Neuronal stem cell (in vitro differentiated cells): ENCODE measurements at regions not wholly inside any gene's neighbourhood (a gene's known extent, or its start where the extent isn't known, plus 50 kb on each side); places are given as distances from the start of the nearest gene placed in this dataset.
A peak's percentile ranks its signal among the peaks of the same experiment; 100 is the strongest.

ENCODE experiments used
- DNase-seq: peaks from one replicate; pipeline ENCODE4 v3.0.0-alpha.2; 2013; ENCODE audit warnings: low spot score
- H2AFZ ChIP-seq: one replicate; pipeline ENCODE4 v1.6.1; 2013; ENCODE audit warnings: mild to moderate bottlenecking, low read length, inconsistent platforms
- H2AK5ac ChIP-seq: 2 replicates; pipeline ENCODE4 v1.6.1; 2013; ENCODE audit warnings: low read depth, mild to moderate bottlenecking, inconsistent platforms, low read length, moderate library complexity, mixed read lengths
- H2BK120ac ChIP-seq: 2 replicates; pipeline ENCODE4 v1.6.1; 2013; ENCODE audit warnings: low read depth, mild to moderate bottlenecking, inconsistent platforms, low read length, moderate library complexity, mixed read lengths
- H2BK12ac ChIP-seq: one replicate; pipeline ENCODE4 v1.6.1; 2013; ENCODE audit warnings: low read length, inconsistent platforms
- H2BK15ac ChIP-seq: 2 replicates; pipeline ENCODE4 v1.6.1; 2013; ENCODE audit warnings: mild to moderate bottlenecking, low read length, inconsistent platforms, mixed read lengths
- H2BK5ac ChIP-seq: one replicate; pipeline ENCODE4 v1.6.1; 2013; ENCODE audit warnings: inconsistent platforms, mild to moderate bottlenecking, low read length, moderate library complexity
- H3K14ac ChIP-seq: one replicate; pipeline ENCODE4 v1.6.1; 2013; ENCODE audit warnings: low read length, inconsistent platforms
- H3K18ac ChIP-seq: 2 replicates; pipeline ENCODE4 v1.6.1; 2013; ENCODE audit warnings: low read length, inconsistent platforms
- H3K23ac ChIP-seq: 2 replicates; pipeline ENCODE4 v1.6.1; 2013; ENCODE audit warnings: low read depth, mild to moderate bottlenecking, mixed read lengths, low read length, inconsistent platforms; ENCODE audit not compliant: poor library complexity
- H3K27ac ChIP-seq: replicated peaks from 3 replicates; pipeline ENCODE4 v1.5.1; 2013; ENCODE audit warnings: low read length, inconsistent platforms
- H3K27me3 ChIP-seq, 3 experiments: 2 replicates each; pipeline ENCODE4 v1.6.1; 2013; ENCODE audit warnings: low read length in 3 of 3, mild to moderate bottlenecking in 2 of 3, inconsistent platforms in 1 of 3, low read depth in 1 of 3, mixed read lengths in 1 of 3, moderate library complexity in 1 of 3; ENCODE audit not compliant: control insufficient read depth in 3 of 3, insufficient read depth in 3 of 3
- H3K36me3 ChIP-seq, 2 donors: replicated peaks in 1 of 2; 2 replicates each; pipeline ENCODE4 v1.6.1; 2013; ENCODE audit warnings: low read length in 2 of 2; ENCODE audit not compliant: control insufficient read depth in 2 of 2, insufficient read depth in 2 of 2
- H3K4ac ChIP-seq: 2 replicates; pipeline ENCODE4 v1.6.1; 2013; ENCODE audit warnings: inconsistent platforms, mild to moderate bottlenecking, low read length, moderate library complexity
- H3K4me1 ChIP-seq, 2 donors: 1 replicate in 1 of 2; 2 replicates in 1 of 2; pipeline ENCODE4 v1.6.1; 2013; ENCODE audit warnings: low read length in 2 of 2, low read depth in 1 of 2; ENCODE audit not compliant: control insufficient read depth in 2 of 2, insufficient read depth in 1 of 2
- H3K4me2 ChIP-seq: one replicate; pipeline ENCODE4 v1.6.1; 2013; ENCODE audit warnings: mild to moderate bottlenecking, low read length, inconsistent platforms; ENCODE audit not compliant: insufficient read depth, poor library complexity, severe bottlenecking
- H3K4me3 ChIP-seq, 2 donors: 2 replicates each; pipeline ENCODE4 v1.5.1; 2013; ENCODE audit warnings: low read length in 2 of 2, mild to moderate bottlenecking in 2 of 2, inconsistent platforms in 1 of 2, moderate library complexity in 1 of 2
- H3K79me1 ChIP-seq: one replicate; pipeline ENCODE4 v1.6.1; 2013; ENCODE audit warnings: low read depth, mild to moderate bottlenecking, inconsistent platforms, low read length, moderate library complexity
- H3K9ac ChIP-seq: one replicate; pipeline ENCODE4 v1.6.1; 2013; ENCODE audit warnings: mild to moderate bottlenecking, low read depth, low read length, inconsistent platforms; ENCODE audit not compliant: poor library complexity
- H3K9me3 ChIP-seq, 2 donors: replicated peaks in 1 of 2; 2 replicates each; pipeline versions ENCODE3 to v1.6.1; 2013; ENCODE audit warnings: low read length in 2 of 2, mild to moderate bottlenecking in 2 of 2, inconsistent platforms in 1 of 2, low read depth in 1 of 2, mixed read lengths in 1 of 2, moderate library complexity in 1 of 2; ENCODE audit not compliant: control insufficient read depth in 2 of 2, insufficient read depth in 1 of 2
- H4K8ac ChIP-seq: one replicate; pipeline ENCODE4 v1.6.1; 2013; ENCODE audit warnings: low read depth, mild to moderate bottlenecking, inconsistent platforms, low read length, moderate library complexity
- H4K91ac ChIP-seq: one replicate; pipeline ENCODE4 v1.6.1; 2013; ENCODE audit warnings: low read length, low read depth, mild to moderate bottlenecking, inconsistent platforms; ENCODE audit not compliant: poor library complexity
- WGBS, 2 donors: extraction: QIAGEN DNeasy Blood & Tissue Kit; methylation state at CpG; one replicate each; pipeline ENCODE4 v1.1.7; 2013; ENCODE audit warnings: missing lambda C conversion rate in 2 of 2, mixed read lengths in 1 of 2; ENCODE audit not compliant: insufficient read length in 2 of 2, insufficient replicate concordance in 1 of 2; ENCODE audit errors: extremely low coverage in 2 of 2; 5-methylcytosine and 5-hydroxymethylcytosine counted together

DNA sequence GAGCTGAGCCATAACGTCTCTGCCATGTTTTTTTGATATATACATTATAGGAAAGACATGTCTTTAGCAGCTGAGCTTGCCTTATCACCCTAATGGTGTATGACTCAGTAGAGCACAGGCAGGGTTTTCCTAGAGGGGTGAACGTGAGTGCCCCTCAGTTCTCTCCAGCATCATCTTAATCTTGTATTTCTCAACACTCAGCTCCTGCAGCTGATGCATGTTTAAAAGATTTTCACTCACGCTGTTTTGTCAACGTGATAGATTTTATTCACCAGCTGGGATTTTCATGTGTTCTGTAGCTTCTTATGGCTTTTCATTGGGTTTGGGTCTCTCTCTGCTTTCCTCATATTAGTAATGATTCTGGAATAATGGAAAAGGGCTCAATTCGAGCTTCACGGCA is 186.0 kb upstream of the PMFBP1 start:
- H2AK5ac ChIP-seq = no peak overlapping the region
- no peak overlapping the region for H2BK15ac ChIP-seq
- H3K79me1 ChIP-seq = no peaks in the 10 kb centered on the region
- H3K4ac ChIP-seq = no peak overlapping the region
- H3K36me3 ChIP-seq = peaks cover 0 to 2% of the 10 kb centered on the region in 2 donors
- no peak overlapping the region for H2BK5ac ChIP-seq
- DNase-seq = no peak
- H2BK12ac ChIP-seq = no peak overlapping the region
- no peaks in the 10 kb centered on the region for H3K27me3 ChIP-seq
- H4K8ac ChIP-seq = no peak overlapping the region
- H2AFZ ChIP-seq = no peak overlapping the region
- H3K4me2 ChIP-seq = no peak overlapping the region
- H3K4me3 ChIP-seq = no peak overlapping the region
- no peak overlapping the region for H3K23ac ChIP-seq
- no peak overlapping the region for H2BK120ac ChIP-seq
- H3K18ac ChIP-seq = no peak overlapping the region
- peaks cover 0 to 4% of the 10 kb centered on the region in 2 donors for H3K4me1 ChIP-seq
- no peak overlapping the region for H3K14ac ChIP-seq
- no peak overlapping the region for H3K27ac ChIP-seq
- WGBS, 2 donors = no CpG with 5 or more reads among the region's 6 CpGs
- no peaks in the 10 kb centered on the region for H3K9me3 ChIP-seq
- no peak overlapping the region for H4K91ac ChIP-seq
- no peak overlapping the region for H3K9ac ChIP-seq

DNA sequence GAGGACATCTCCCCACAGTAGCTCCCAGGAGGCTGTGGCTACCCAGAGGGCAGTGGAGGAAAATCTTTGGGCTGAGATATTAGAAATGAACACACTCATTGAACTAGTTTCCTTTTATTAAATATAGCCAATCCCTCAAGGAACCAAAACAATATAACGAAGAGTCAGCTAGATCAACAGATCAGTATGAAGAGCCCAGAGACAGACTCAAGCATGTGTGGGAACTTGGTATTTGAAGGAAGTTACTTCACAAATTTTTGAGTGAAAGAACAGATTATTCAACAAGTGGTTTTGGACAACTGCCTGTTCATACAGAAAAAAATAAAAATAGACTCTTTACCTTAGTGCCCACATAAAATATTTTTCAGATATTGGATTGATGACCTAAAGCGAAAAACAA is 183.6 kb upstream of the PMFBP1 start:
- Histone ChIP-seq H2BK12ac (no peak overlapping the region), H3K27me3 (no peaks in the 10 kb centered on the region), H3K4ac (no peak overlapping the region), H2BK120ac (no peak overlapping the region), H3K4me3 (peak overlapping the region in 1 of 2 donors; percentile 47), H3K9me3 (no peaks in the 10 kb centered on the region), H3K36me3 (no peaks in the 10 kb centered on the region), H2AK5ac (no peak overlapping the region), H3K27ac (no peak overlapping the region), H3K14ac (no peak overlapping the region), H3K23ac (no peak overlapping the region), H3K4me1 (no peaks in the 10 kb centered on the region), H4K91ac (no peak overlapping the region), H3K18ac (no peak overlapping the region), H3K9ac (no peak overlapping the region), H4K8ac (no peak overlapping the region), H2AFZ (no peak overlapping the region), H3K4me2 (no peak overlapping the region), H3K79me1 (no peaks in the 10 kb centered on the region), H2BK15ac (no peak overlapping the region), H2BK5ac (no peak overlapping the region)
- no peak for DNase-seq
- no CpG with 5 or more reads among the region's 2 CpGs for WGBS, 2 donors

DNA sequence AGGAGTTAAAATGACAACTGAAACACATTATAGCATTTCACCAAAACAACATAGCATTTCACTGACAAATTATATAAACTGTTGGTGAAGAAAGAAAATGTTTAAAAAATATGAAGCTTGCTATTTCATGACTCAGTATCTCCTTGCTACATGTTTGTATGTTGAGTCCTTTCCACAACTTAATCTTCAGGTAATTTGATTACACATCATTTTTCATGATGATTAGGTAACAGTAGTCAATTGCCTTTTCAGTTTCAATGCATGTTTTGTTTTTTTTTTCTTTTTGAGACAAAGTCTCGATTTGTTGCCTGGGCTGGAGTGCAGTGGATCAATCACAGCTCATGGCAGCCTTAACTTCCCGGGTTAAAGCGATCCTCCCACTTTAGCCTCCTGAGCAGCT is 177.8 kb upstream of the PMFBP1 start:
- H3K4me3 ChIP-seq = no peak overlapping the region
- WGBS, 2 donors = no CpG with 5 or more reads among the region's 3 CpGs
- H2AFZ ChIP-seq = no peak overlapping the region
- no peak overlapping the region for H4K91ac ChIP-seq
- peaks cover 0 to 7% of the 10 kb centered on the region in 2 donors for H3K36me3 ChIP-seq
- no peak overlapping the region for H4K8ac ChIP-seq
- no peaks in the 10 kb centered on the region for H3K4me1 ChIP-seq
- no peak for DNase-seq
- H2AK5ac ChIP-seq = no peak overlapping the region
- no peaks in the 10 kb centered on the region for H3K27me3 ChIP-seq
- no peak overlapping the region for H3K4me2 ChIP-seq
- H3K23ac ChIP-seq = no peak overlapping the region
- H3K18ac ChIP-seq = no peak overlapping the region
- H3K4ac ChIP-seq = no peak overlapping the region
- H3K79me1 ChIP-seq = no peaks in the 10 kb centered on the region
- no peak overlapping the region for H3K9ac ChIP-seq
- peaks cover 0 to 5% of the 10 kb centered on the region in 2 donors for H3K9me3 ChIP-seq
- no peak overlapping the region for H3K14ac ChIP-seq
- no peak overlapping the region for H2BK15ac ChIP-seq
- H2BK5ac ChIP-seq = no peak overlapping the region
- no peak overlapping the region for H2BK12ac ChIP-seq
- H2BK120ac ChIP-seq = no peak overlapping the region
- H3K27ac ChIP-seq = no peak overlapping the region

DNA sequence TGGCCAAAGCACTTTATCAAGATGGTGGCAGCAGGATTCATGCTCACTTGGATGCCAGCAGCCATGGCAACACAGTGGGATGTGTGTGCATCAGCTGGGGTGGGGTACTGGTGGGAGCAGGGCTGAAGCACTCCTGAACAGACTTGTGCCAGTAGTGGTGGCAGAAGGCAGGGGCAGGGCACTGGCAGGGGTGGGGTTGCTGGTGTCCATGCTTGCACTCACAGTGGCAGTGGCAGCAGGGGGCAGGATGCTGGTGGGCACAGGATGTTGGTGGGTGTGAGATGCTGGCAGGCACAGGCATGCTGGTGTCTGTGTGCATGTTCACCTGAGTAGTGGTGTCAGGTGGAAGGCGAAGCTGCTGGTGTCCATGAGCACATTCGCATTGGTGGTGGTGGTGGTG is 161.0 kb upstream of the PMFBP1 start:
- no CpG with 5 or more reads among the region's 2 CpGs for WGBS, 2 donors
- H3K9me3 ChIP-seq = peaks cover 2 to 24% of the 10 kb centered on the region in 2 donors
- no peak overlapping the region for H4K8ac ChIP-seq
- H3K4me1 ChIP-seq = no peaks in the 10 kb centered on the region
- no peak overlapping the region for H4K91ac ChIP-seq
- no peak overlapping the region for H2BK120ac ChIP-seq
- no peak overlapping the region for H3K18ac ChIP-seq
- peak overlapping the region in 1 of 2 donors; percentile 17 for H3K4me3 ChIP-seq
- no peak overlapping the region for H3K4ac ChIP-seq
- H2BK5ac ChIP-seq = no peak overlapping the region
- H2BK12ac ChIP-seq = no peak overlapping the region
- H3K27ac ChIP-seq = no peak overlapping the region
- no peak for DNase-seq
- no peak overlapping the region for H2AFZ ChIP-seq
- no peak overlapping the region for H2AK5ac ChIP-seq
- H3K79me1 ChIP-seq = peaks cover 2% of the 10 kb centered on the region
- H3K36me3 ChIP-seq = peaks cover 3 to 7% of the 10 kb centered on the region in 2 donors
- no peak overlapping the region for H3K14ac ChIP-seq
- H3K9ac ChIP-seq = no peak overlapping the region
- H3K23ac ChIP-seq = no peak overlapping the region
- H3K27me3 ChIP-seq = no peaks in the 10 kb centered on the region
- H2BK15ac ChIP-seq = no peak overlapping the region
- H3K4me2 ChIP-seq = no peak overlapping the region
